Choroid plexus epithelial cell (primary cell): ENCODE measurements at regions not wholly inside any gene's neighbourhood (a gene's known extent, or its start where the extent isn't known, plus 50 kb on each side); places are given as distances from the start of the nearest gene placed in this dataset.
"Not testable (repeated sequence)": the region's sequence is repeated elsewhere in the genome, so short reads cannot be mapped to it uniquely, and the experiment has no call there.

ENCODE experiments used
- DNase-seq: peaks from one replicate; pipeline ENCODE4 v3.0.0-alpha.2; 2010; ENCODE audit warnings: low read depth
- H3K4me3 ChIP-seq: 2 replicates; pipeline ENCODE4 v1.5.1; 2011; ENCODE audit warnings: low read depth, mild to moderate bottlenecking, control low read depth, low read length, moderate library complexity
- CTCF ChIP-seq: conservative IDR thresholded peaks from 2 replicates; pipeline ENCODE4 v1.5.1; 2011; ENCODE audit warnings: low read depth, mild to moderate bottlenecking, control low read depth, inconsistent platforms, low read length, moderate library complexity

GRCh38 chr5:77898385-77898784 is 122.2 kb upstream of the TBCA start:
- no peak overlapping the region for H3K4me3 ChIP-seq
- TF ChIP-seq CTCF: no peak
- no peak for DNase-seq

GRCh38 chr5:77896338-77896737 is 120.2 kb upstream of the TBCA start:
- no peak overlapping the region for H3K4me3 ChIP-seq
- no peak for DNase-seq
- TF ChIP-seq CTCF: no peak

DNA sequence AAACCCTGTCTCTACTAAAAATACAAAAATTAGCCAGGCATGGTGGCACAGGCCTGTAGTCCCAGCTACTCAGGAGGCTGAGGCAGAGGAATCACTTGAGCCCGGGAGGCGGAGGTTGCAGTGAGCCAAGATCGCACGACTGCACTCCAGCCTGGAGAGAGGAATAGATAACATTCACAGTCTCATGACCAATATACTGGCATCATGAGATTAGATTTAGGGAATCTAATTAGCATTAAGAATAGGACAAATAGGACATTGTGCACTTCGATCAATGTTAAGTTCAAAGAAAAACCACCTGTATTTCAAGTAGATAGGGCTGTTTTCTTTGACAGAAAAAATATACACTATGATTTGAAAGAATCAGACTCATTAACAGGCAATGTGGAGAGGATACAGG is 118.0 kb upstream of the TBCA start:
- H3K4me3 ChIP-seq, DNase-seq: not testable (repeated sequence)

DNA sequence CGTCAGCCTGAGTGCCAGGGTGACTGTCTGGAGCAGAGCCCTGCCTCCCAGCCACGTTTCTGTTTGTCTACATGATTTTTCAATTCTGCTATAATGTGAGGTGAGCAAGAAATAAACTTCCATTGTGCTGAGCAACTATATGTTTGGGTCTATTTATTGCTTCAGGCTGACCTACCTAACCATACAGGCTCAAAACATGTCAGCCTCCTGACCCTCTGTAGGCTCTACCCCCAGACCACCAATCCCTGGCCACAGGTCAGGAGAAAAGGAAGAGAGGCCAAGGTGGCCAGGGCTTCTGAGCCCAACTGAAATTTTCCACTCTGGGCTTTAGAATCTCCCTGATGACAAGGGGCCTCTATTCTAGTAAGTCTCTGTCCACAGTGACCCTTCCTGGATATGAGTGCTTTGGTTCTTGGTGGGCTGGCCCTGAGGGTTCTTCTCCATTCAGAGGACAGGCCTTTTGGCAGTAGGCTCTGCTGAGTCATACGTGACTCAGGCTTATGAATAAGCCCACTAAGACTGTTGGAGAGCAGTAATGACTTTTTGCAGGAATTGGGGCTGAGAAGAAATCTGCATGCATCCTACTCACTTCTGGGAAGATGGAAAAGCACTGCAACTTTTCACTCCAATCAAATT is 117.2 kb upstream of the TBCA start:
- DNase-seq: peak; percentile 95
- TF ChIP-seq CTCF: no peak
- no peak overlapping the region for H3K4me3 ChIP-seq

DNA sequence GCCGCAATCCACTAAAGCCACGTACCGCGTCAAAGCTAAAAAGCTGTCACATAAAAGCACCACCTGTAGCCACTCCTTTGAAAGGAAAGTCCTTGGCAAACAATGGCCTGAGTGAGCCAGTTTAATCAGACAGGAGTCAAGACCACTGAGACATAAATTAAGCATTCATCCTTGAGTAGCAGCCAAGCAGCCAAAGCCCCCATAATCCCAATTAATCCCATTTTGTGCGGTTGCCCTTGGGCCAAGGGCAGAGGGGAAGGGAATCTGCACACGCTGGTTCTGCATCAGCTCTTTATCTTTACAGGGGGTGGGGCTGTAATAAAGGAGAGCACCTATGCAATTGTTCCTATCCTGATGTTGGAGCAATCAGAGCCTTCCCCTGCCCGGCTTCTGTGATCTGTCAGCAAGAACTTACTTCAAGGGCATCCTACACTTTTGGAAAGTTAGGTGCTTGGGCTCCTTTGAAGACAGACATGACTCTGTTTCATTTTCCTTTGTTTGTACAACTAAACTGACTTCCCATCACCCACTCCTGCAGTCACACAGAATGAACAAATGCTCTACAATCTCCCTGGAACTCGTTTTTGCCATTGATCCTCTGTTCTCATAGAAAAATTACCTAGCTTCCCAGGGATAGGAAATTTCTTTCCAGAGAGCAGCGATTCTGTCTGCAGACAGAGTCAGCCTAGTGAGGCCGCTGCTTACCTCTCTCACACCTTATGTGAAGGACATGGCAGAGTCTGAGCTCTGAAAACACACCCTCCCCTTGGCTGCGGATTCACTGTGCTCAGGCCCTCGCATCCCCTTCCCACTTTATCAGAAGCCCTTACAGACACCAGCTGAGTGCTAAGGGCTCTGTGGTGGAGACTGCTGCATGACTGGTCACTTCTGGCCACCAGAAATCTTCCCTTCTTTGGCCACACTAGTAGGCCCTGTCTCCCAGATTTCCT is 116.2 kb upstream of the TBCA start:
- DNase-seq: no peak
- no peak overlapping the region for H3K4me3 ChIP-seq
- no peak for TF ChIP-seq CTCF

GRCh38 chr5:77885519-77885918 is 109.4 kb upstream of the TBCA start:
- DNase-seq: no peak
- H3K4me3 ChIP-seq: no peak overlapping the region
- TF ChIP-seq CTCF: no peak

DNA sequence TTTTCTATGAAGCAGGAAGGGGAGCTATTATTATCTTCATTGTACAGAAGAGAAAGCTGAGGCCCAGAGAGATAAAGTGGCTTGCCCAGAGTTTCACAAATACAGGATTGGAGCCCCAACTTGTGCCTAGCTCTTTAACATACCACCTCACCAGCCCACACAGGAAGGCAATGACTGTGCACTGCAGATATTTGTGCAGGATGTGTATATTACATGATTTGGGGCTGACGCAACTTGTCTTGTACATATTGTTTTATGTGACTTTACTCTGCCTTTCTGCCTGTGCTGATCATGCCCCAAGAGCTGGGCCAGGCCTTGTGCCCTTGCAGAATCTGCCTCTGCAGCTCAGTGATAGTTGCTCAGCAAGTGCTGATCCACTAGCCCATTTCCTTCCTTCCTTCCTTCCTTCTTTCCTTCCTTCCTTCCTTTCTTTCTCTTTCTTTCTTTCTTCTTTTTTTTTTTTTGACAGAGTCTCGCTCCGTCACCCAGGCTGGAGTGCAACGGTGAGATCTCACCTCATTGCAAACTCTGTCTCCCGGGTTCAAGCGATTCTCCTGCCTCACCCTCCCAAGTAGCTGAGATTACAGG is 106.6 kb upstream of the TBCA start:
- H3K4me3 ChIP-seq: no peak overlapping the region
- DNase-seq: peak; percentile 80
- TF ChIP-seq CTCF: no peak
